ENCODE measurements at regions not wholly inside any gene's neighbourhood (a gene's known extent, or its start where the extent isn't known, plus 50 kb on each side); places are given as distances from the start of the nearest gene placed in this dataset.

DNA sequence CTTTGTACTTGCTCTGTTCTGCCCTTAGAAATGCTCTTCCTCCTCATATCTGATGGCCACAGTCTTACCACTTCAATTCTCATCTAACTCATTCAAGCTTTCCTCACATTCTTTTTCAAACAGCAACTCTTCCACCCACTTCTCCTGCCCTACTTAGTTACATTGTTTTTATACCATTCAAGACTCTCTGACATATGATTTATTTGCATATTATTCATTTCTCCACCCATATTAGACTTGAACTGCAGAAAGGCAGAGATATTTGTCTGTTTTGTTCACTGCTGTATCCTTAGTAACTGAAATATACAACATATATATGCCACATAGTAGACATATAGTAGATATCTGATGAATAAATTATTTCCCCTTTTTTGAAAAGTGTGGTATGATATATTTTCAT lies 95.5 kb upstream of the DCN start:
- no peaks in the 10 kb centered on the region for H3K9me3 Mint-ChIP-seq
- H3K4me1 Mint-ChIP-seq (ENCODE audit: low read depth) = no peaks in the 10 kb centered on the region
- DNase-seq (ENCODE audit: low spot score) = no peak
- no peak overlapping the region for H3K27ac Mint-ChIP-seq
- no peak overlapping the region for H3K4me3 Mint-ChIP-seq
- no peaks in the 10 kb centered on the region for H3K36me3 Mint-ChIP-seq (ENCODE audit: low read depth)
- H3K27me3 Mint-ChIP-seq (ENCODE audit: low read depth) = no peaks in the 10 kb centered on the region

DNA sequence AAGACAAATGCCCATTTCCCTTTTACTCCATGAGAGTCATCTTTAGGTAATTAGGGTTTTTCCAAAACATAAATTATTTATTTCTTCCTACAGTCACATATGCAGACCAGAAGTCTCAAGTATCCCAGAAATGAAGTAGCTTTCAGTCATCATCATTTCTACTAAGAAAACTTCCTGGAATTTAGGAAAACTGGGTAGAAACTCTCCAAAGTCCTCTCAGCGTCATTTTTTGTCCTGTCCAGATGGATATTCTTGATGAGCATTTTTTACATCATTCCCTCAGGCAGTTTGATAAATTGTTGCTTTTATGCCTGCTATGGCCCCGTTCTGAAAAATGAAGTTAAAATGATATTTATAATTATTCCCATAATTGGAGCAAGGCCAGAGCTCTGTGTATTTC lies 93.9 kb upstream of the DCN start:
- no peaks in the 10 kb centered on the region for H3K27me3 Mint-ChIP-seq (ENCODE audit: low read depth)
- H3K27ac Mint-ChIP-seq = no peak overlapping the region
- no peaks in the 10 kb centered on the region for H3K9me3 Mint-ChIP-seq
- no peak overlapping the region for H3K4me3 Mint-ChIP-seq
- H3K4me1 Mint-ChIP-seq (ENCODE audit: low read depth) = no peaks in the 10 kb centered on the region
- no peak for DNase-seq (ENCODE audit: low spot score)
- no peaks in the 10 kb centered on the region for H3K36me3 Mint-ChIP-seq (ENCODE audit: low read depth)

DNA sequence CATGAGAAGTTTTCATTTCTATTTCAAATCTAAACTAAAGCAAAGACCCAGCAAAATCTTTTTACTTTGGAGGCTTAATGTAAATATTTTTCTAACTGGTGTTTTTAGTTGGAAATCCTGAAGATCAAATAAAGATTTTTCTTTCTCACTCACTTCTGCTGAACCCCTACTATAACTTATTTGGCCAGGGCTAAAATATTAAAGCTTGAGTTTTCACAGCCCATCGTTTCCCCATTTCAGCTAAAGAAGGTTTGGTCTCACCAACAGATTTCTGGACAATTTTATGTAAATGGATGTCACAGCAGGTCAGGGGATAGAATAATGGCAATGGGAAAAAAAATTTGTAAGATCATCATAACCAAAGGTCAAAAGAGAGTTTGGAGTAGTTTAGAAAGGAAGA lies 92.7 kb upstream of the DCN start:
- no peak for DNase-seq (ENCODE audit: low spot score)
- H3K4me1 Mint-ChIP-seq (ENCODE audit: low read depth) = no peaks in the 10 kb centered on the region
- H3K27ac Mint-ChIP-seq = no peak overlapping the region
- no peaks in the 10 kb centered on the region for H3K9me3 Mint-ChIP-seq
- H3K36me3 Mint-ChIP-seq (ENCODE audit: low read depth) = no peaks in the 10 kb centered on the region
- H3K4me3 Mint-ChIP-seq = no peak overlapping the region
- H3K27me3 Mint-ChIP-seq (ENCODE audit: low read depth) = no peaks in the 10 kb centered on the region

DNA sequence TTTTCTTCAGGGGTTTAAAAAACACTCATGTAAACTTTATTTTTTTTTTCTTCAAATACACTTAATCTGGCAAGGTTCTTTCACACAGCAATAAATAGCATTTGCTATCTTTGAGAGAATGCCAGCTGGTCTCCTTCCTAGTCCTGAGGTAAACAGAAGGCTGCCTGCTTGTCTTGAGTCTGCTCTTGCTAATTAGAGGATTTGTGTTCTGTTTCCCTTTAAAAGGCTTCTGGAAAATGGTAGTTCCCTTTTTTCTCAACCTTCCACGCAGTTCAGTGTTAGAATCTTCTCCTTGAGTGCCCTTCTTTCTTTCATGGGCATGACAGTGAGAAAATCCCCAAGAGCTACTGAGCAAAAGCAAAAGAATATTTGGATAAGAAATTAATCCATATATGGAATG lies 92.3 kb upstream of the DCN start:
- Mint-ChIP-seq H3K27ac (no peak overlapping the region), H3K36me3 (ENCODE audit: low read depth) (no peaks in the 10 kb centered on the region), H3K4me3 (no peak overlapping the region), H3K4me1 (ENCODE audit: low read depth) (no peaks in the 10 kb centered on the region), H3K9me3 (no peaks in the 10 kb centered on the region), H3K27me3 (ENCODE audit: low read depth) (no peaks in the 10 kb centered on the region)
- no peak for DNase-seq (ENCODE audit: low spot score)

DNA sequence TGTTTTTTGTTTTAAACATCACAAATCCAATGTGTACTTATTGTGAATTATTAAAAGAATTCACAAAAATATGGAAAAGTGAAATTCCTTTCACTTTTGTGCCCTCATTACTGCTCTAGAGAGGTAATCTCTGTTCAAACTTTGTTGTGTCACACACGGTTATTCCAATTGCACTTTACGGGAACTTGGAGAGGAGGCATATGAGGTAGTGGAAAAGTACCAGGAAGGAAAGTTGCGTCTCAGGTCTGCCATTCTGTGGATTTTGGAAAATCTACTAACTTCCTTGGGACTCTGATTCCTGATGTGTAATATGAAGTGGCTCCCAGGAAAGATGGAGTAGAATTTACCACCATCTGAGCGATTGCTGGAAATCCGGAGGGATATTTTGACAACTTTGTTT lies 90.9 kb upstream of the DCN start:
- Mint-ChIP-seq H3K4me1 (ENCODE audit: low read depth) (no peaks in the 10 kb centered on the region), H3K27ac (no peak overlapping the region), H3K36me3 (ENCODE audit: low read depth) (no peaks in the 10 kb centered on the region), H3K27me3 (ENCODE audit: low read depth) (no peaks in the 10 kb centered on the region), H3K9me3 (no peaks in the 10 kb centered on the region), H3K4me3 (no peak overlapping the region)
- no peak for DNase-seq (ENCODE audit: low spot score)

DNA sequence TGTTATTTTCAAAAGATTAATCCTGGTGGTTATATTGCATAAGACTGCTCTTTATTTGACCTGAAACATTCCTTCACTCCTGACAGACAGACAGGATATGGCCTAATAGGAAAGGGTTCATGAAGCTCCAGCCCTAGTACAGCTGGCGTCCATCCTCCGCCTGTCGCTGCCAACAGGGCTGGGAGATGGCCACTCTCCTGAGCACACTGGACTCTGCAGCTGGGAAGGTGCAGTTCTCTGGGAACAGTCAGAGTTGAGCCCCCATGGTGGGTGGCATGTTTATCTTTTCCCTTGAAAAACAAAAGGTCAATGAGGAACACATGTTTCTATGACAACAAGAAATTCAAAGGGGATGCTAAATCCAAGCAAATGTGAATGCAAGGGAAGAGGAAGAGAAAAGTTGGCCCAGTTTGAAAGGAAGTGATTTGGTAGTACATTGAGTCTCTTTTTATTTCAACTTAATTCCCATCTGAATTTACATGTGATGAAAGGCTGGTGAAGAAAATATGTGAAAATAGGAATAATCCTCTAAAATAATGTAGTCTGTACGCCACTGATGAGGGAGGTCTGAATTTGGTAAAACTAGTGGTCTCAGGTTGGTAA lies 89.9 kb upstream of the DCN start:
- Mint-ChIP-seq H3K4me1 (ENCODE audit: low read depth) (no peaks in the 10 kb centered on the region), H3K36me3 (ENCODE audit: low read depth) (no peaks in the 10 kb centered on the region), H3K4me3 (no peak overlapping the region), H3K9me3 (no peaks in the 10 kb centered on the region), H3K27me3 (ENCODE audit: low read depth) (no peaks in the 10 kb centered on the region), H3K27ac (no peak overlapping the region)
- no peak for DNase-seq (ENCODE audit: low spot score)

DNA sequence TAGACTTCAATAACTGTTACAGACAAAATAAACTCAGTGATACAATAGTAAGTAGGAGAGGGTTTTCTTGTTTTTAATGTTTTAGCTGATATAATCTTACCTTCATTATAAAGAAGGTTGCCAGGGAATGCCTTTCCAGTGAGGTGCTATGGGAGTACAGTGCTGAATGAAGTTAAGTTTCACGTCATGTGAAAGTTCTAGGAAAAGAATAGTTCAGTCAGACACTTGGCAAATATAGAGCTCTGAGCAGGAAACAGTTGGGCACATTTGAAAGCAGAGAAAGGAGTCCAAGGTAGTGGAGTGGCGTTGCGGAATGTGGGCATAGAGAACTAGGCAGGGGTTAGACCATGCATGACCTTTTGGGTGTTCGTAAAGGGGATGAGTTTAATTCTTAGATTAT lies 88.6 kb upstream of the DCN start:
- Mint-ChIP-seq H3K4me3 (no peak overlapping the region), H3K36me3 (ENCODE audit: low read depth) (no peaks in the 10 kb centered on the region), H3K9me3 (no peaks in the 10 kb centered on the region), H3K4me1 (ENCODE audit: low read depth) (no peaks in the 10 kb centered on the region), H3K27me3 (ENCODE audit: low read depth) (no peaks in the 10 kb centered on the region), H3K27ac (no peak overlapping the region)
- DNase-seq (ENCODE audit: low spot score) = no peak

DNA sequence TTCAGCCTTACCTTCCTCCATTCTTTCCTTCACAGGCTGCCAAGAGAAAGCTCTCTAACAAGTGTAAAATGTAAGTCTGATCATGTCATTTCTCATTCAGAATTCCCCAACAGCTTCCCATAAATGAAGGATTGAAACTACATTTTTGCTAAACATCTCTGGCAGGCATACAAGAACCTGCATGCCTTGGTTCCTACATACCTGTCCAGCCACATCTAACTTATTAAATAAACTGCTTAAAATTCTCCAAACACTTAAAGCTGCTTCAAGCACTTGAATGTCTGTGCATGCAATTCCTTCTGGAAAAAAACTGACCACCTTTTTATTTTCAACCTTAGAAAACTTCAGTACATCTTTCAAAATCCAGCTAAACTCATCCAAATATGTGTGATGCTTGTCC lies 84.4 kb upstream of the DCN start:
- Mint-ChIP-seq H3K36me3 (ENCODE audit: low read depth) (no peaks in the 10 kb centered on the region), H3K4me1 (ENCODE audit: low read depth) (no peaks in the 10 kb centered on the region), H3K27ac (no peak overlapping the region), H3K4me3 (no peak overlapping the region), H3K9me3 (no peaks in the 10 kb centered on the region), H3K27me3 (ENCODE audit: low read depth) (no peaks in the 10 kb centered on the region)
- DNase-seq (ENCODE audit: low spot score) = no peak

DNA sequence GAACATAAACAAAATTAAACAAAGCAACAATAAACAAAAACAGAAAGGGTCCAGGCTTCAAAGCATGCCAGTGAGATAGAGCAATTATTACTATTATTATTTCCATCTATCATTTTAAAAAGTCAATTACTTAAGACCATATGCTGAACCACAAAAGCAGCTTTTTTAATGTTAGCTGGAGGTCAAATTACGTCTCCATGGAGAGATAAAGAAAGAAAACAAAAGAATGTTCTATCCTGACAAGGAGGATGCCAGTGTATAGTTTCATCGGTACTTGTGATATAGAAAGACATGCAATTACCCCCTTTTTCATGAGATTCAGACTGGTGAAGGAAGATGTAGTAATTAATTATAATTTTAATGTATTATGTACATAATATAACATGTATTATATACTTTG lies 81.6 kb upstream of the DCN start:
- Mint-ChIP-seq H3K27me3 (ENCODE audit: low read depth) (no peaks in the 10 kb centered on the region), H3K4me1 (ENCODE audit: low read depth) (no peaks in the 10 kb centered on the region), H3K9me3 (no peaks in the 10 kb centered on the region), H3K4me3 (no peak overlapping the region), H3K27ac (no peak overlapping the region), H3K36me3 (ENCODE audit: low read depth) (no peaks in the 10 kb centered on the region)
- DNase-seq (ENCODE audit: low spot score) = no peak

DNA sequence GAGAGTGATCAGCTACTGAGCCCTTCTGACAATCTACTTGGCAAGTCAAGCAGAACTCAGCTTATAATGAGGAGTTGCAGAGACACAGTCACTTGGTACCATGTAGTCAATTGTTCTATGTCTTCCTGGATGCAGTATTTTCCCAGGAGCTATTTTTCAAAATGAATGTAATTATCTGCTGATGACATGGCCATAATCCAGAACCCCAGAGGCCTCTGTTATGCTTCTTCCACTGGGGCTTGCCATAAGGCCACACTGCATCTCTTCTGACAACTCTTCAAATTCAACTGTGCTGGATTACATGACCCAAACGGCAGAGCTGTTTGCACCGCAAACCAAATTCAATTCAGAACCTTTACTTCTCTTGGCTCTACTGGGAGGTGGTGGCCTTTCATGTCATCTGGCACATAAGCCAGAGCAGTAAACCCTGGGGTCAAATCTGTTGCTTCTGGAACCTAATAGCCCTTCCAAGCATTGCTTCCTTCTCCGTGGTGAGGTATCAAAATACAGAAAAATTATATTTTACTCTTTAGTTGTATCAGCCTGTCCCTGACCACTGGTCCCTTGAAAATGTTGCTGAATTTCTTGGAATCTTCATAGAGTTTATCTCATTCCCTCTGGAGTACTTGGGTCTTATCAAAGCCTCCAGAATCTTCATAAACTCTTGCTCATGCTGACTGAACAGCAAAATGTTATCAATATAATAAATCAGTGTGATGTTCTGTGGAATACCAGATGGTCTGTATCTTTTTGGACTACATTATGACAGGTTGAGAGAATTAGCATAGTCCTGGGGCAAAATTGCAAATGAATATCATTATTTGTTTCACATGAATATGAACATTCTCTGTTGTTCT lies 79.4 kb upstream of the DCN start:
- no peak overlapping the region for H3K4me3 Mint-ChIP-seq

DNA sequence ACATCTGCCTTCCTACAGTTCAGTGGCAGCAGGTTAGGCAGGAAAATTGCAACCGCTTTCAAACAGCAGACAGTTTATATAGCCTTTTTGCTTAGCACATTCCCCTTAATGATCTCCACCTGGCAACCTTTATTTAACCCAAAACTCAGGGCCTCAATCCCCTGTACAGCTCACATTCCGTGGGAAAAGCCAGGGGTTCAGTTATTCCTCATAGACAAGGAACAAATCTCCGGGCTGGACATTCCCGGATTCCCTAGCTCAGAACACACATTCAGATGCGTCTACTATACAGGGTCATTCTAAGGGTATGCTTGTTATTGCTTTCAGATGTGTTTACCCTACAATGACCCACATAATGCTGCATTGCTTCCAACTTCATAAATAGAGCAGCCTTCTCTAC lies 73.8 kb upstream of the DCN start:
- Mint-ChIP-seq H3K36me3 (ENCODE audit: low read depth) (no peaks in the 10 kb centered on the region), H3K27ac (no peak overlapping the region), H3K27me3 (ENCODE audit: low read depth) (no peaks in the 10 kb centered on the region), H3K4me1 (ENCODE audit: low read depth) (no peaks in the 10 kb centered on the region), H3K9me3 (no peaks in the 10 kb centered on the region), H3K4me3 (no peak overlapping the region)
- DNase-seq (ENCODE audit: low spot score) = no peak

More for the DNA sequence above, 79.4 kb upstream of the DCN start:
- DNase-seq (ENCODE audit: low spot score) = no peak
- H3K36me3 Mint-ChIP-seq (ENCODE audit: low read depth) = no peaks in the 10 kb centered on the region
- H3K27ac Mint-ChIP-seq = no peak overlapping the region
- H3K27me3 Mint-ChIP-seq (ENCODE audit: low read depth) = no peaks in the 10 kb centered on the region
- no peaks in the 10 kb centered on the region for H3K9me3 Mint-ChIP-seq
- H3K4me1 Mint-ChIP-seq (ENCODE audit: low read depth) = no peaks in the 10 kb centered on the region

DNA sequence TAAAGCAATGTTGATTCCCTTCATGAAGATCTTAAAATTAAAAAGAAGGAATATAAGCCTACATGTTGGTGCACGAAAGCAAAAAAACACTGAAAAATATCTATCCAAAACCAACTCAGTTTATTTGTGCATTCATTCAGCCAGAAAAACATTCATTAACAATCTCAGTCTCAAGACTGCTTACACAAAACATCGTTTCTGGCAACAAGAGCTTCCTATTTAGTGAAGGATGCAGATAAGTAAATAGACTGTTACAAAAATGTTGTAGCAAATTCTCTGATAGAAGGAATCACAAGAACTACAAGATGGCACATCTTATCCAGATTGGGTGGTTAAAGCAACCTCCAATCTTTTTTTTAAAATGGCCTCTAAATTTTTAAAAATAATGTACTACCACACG lies 69.7 kb upstream of the DCN start:
- Mint-ChIP-seq H3K27ac (no peak overlapping the region), H3K4me3 (no peak overlapping the region), H3K9me3 (no peaks in the 10 kb centered on the region), H3K4me1 (ENCODE audit: low read depth) (no peaks in the 10 kb centered on the region), H3K36me3 (ENCODE audit: low read depth) (no peaks in the 10 kb centered on the region), H3K27me3 (ENCODE audit: low read depth) (no peaks in the 10 kb centered on the region)
- DNase-seq (ENCODE audit: low spot score) = no peak

DNA sequence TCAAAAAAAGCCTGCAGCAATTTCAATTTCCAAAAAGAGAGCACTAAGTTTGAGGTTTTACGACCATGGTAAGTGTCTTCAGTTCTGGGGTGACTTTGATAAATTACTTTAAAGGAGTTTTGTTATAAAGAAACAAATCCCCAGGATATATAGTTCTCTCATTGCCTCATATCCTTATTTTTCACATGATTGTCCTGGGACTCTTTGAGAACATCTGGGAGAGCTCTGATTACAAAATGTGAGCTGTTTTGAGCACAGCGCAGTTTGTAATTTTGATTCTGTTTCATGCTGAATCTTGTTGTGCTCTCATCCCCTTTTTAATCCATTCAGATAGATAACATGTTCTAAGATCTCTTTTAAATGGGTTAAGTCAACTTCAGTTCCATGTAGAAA lies 67.7 kb upstream of the DCN start:
- Mint-ChIP-seq H3K4me3 (no peak overlapping the region), H3K27me3 (ENCODE audit: low read depth) (no peaks in the 10 kb centered on the region), H3K36me3 (ENCODE audit: low read depth) (no peaks in the 10 kb centered on the region), H3K27ac (no peak overlapping the region), H3K9me3 (no peaks in the 10 kb centered on the region), H3K4me1 (ENCODE audit: low read depth) (no peaks in the 10 kb centered on the region)
- DNase-seq (ENCODE audit: low spot score) = no peak

DNA sequence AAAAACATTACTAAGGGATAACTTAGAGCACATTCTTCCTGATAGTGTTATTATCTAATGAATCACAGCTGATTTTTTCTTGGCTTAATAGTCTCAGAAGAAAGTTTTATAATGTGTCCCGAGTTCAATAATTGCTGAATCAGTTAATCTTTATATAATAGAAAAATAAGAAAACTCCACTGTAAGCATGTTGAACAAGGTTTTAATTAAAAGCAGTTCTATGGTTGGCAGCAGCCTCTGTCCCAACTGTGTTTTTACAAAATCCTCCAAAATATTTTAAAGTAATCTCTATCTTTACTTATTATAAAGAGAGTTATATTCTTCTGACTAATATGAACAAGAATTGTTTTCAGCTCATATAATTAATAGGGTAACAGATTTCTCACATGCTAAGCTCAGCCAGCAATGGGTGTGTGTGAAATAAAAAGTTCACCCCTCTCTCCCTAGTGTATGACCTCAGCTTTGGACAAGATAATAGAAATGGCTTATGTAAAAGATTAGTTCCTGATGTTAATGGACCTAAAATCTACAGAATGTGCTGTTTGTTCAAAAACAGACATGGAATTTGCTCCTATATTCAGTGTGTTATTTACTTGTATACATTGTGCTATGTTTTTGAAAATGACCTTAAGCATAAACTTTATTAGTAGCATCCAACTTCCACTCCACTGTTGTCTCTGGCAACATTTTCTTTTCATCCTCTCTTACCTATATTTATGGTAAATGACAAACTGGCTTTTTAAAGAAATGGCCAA lies 67.1 kb upstream of the DCN start:
- DNase-seq (ENCODE audit: low spot score) = no peak
- Mint-ChIP-seq H3K9me3 (no peaks in the 10 kb centered on the region), H3K4me3 (no peak overlapping the region), H3K36me3 (ENCODE audit: low read depth) (no peaks in the 10 kb centered on the region), H3K4me1 (ENCODE audit: low read depth) (no peaks in the 10 kb centered on the region), H3K27ac (no peak overlapping the region), H3K27me3 (ENCODE audit: low read depth) (no peaks in the 10 kb centered on the region)

Data from T-helper 2 cell treated with Interferon-gamma antibody and Interleukin-4, amounts not matched to agents 5 μg/mL and 100 μg/mL, for 36 hours (primary cell).